NCI-H146 (cell line): ENCODE measurements at regions not wholly inside any gene's neighbourhood (a gene's known extent, or its start where the extent isn't known, plus 50 kb on each side); places are given as distances from the start of the nearest gene placed in this dataset.
"Not testable (repeated sequence)": the region's sequence is repeated elsewhere in the genome, so short reads cannot be mapped to it uniquely, and the experiment has no call there.

Source experiments
- DNase-seq: peaks from one replicate; lab custom pipeline; 2025; lab: John Stamatoyannopoulos, UW

- no peak for DNase-seq
Observed at GRCh38 chr20:48329676-48330664, 497.8 kb downstream of the PREX1 start.

GRCh38 chr20:48329031-48329615 is 498.7 kb downstream of the PREX1 start:
- DNase-seq, result no peak

- DNase-seq, result not testable (repeated sequence)
Observed at GRCh38 chr20:48327848-48328247, 500.0 kb downstream of the PREX1 start.

- no peak for DNase-seq
Observed at GRCh38 chr20:48326868-48327267, 500.9 kb downstream of the PREX1 start.

- DNase-seq, result no peak
Observed at GRCh38 chr20:48326434-48326691, 501.4 kb downstream of the PREX1 start.

- DNase-seq, result no peak
Observed at GRCh38 chr20:48325656-48326433, 502.0 kb downstream of the PREX1 start.

- DNase-seq, result no peak
Observed at GRCh38 chr20:48324744-48325143, 503.1 kb downstream of the PREX1 start.

- no peak for DNase-seq
Observed at GRCh38 chr20:48321271-48321670, 506.5 kb downstream of the PREX1 start.

GRCh38 chr20:48319943-48320584 is 507.7 kb downstream of the PREX1 start:
- DNase-seq, result no peak

- no peak for DNase-seq
Observed at GRCh38 chr20:48317578-48317977, 510.2 kb downstream of the PREX1 start.

GRCh38 chr20:48314925-48315592 is 512.7 kb downstream of the PREX1 start:
- DNase-seq, result no peak

- DNase-seq, result no peak
Observed at GRCh38 chr20:48313324-48313723, 514.5 kb downstream of the PREX1 start.

GRCh38 chr20:48311956-48312355 is 515.8 kb downstream of the PREX1 start:
- DNase-seq, result no peak

GRCh38 chr20:48310305-48310704 is 517.5 kb downstream of the PREX1 start:
- DNase-seq, result no peak

- no peak for DNase-seq
Observed at GRCh38 chr20:48309293-48309692, 518.5 kb downstream of the PREX1 start.

GRCh38 chr20:48308882-48309281 is 518.9 kb downstream of the PREX1 start:
- DNase-seq, result no peak

- no peak for DNase-seq
Observed at GRCh38 chr20:48308232-48308781, 519.5 kb downstream of the PREX1 start.

GRCh38 chr20:48307277-48307676 is 520.5 kb downstream of the PREX1 start:
- no peak for DNase-seq

- no peak for DNase-seq
Observed at GRCh38 chr20:48302844-48303542, 517.7 kb upstream of the SULF2 start.

GRCh38 chr20:48302149-48302548 is 516.9 kb upstream of the SULF2 start:
- DNase-seq, result no peak

- no peak for DNase-seq
Observed at GRCh38 chr20:48301189-48301588, 515.9 kb upstream of the SULF2 start.
